ENCODE measurements at regions not wholly inside any gene's neighbourhood (a gene's known extent, or its start where the extent isn't known, plus 50 kb on each side); places are given as distances from the start of the nearest gene placed in this dataset.
A peak's percentile ranks its signal among the peaks of the same experiment; 100 is the strongest.

GRCh38 chr13:44211286-44211685 is 162.3 kb upstream of the SERP2 start:
- Histone ChIP-seq H3K4me3 (ENCODE audit: low read length in 2 of 2) (no peak overlapping the region), H3K9me3 (ENCODE audit: control insufficient read depth, low read length) (no peaks in the 10 kb centered on the region), H3K36me3 (ENCODE audit: control insufficient read depth in 1 of 2, insufficient read depth in 2 of 2, low read length in 1 of 2) (no peaks in the 10 kb centered on the region), H3K27me3 (ENCODE audit: control insufficient read depth in 1 of 2, insufficient read depth in 2 of 2, low read length in 1 of 2) (no peaks in the 10 kb centered on the region), H3K4me1 (ENCODE audit: control insufficient read depth in 1 of 2, insufficient read depth in 2 of 2, low read length in 2 of 2) (no peaks in the 10 kb centered on the region), H3K27ac (ENCODE audit: low read depth in 1 of 2, low read length in 2 of 2) (no peak overlapping the region)
- ATAC-seq (ENCODE audit: low FRiP score) (no peak), DNase-seq (no peak)
- intact Hi-C loops (cut with DNase I) = no loop called here
- WGBS, 2 donors = 77 to 86% methylated on average over 4 of the region's 4 CpGs

- 94 to 95% methylated on average over 14 of the region's 14 CpGs for WGBS, 2 donors
- DNase-seq (no peak), ATAC-seq (ENCODE audit: low FRiP score) (no peak)
- intact Hi-C loops (cut with DNase I) = no loop called here
- H3K4me3 ChIP-seq (ENCODE audit: low read length in 2 of 2) = no peak overlapping the region
- no peak overlapping the region for H3K27ac ChIP-seq (ENCODE audit: low read depth in 1 of 2, low read length in 2 of 2)
- H3K4me1 ChIP-seq (ENCODE audit: control insufficient read depth in 1 of 2, insufficient read depth in 2 of 2, low read length in 2 of 2) = no peaks in the 10 kb centered on the region
- no peaks in the 10 kb centered on the region for H3K27me3 ChIP-seq (ENCODE audit: control insufficient read depth in 1 of 2, insufficient read depth in 2 of 2, low read length in 1 of 2)
- H3K9me3 ChIP-seq (ENCODE audit: control insufficient read depth, low read length) = no peaks in the 10 kb centered on the region
- H3K36me3 ChIP-seq (ENCODE audit: control insufficient read depth in 1 of 2, insufficient read depth in 2 of 2, low read length in 1 of 2) = no peaks in the 10 kb centered on the region
Measured at GRCh38 chr13:44211704-44212346, 161.8 kb upstream of the SERP2 start.

GRCh38 chr13:44212633-44213396 is 160.8 kb upstream of the SERP2 start:
- ATAC-seq (ENCODE audit: low FRiP score) (no peak), DNase-seq (no peak)
- H3K4me1 ChIP-seq (ENCODE audit: control insufficient read depth in 1 of 2, insufficient read depth in 2 of 2, low read length in 2 of 2) = no peaks in the 10 kb centered on the region
- H3K36me3 ChIP-seq (ENCODE audit: control insufficient read depth in 1 of 2, insufficient read depth in 2 of 2, low read length in 1 of 2) = no peaks in the 10 kb centered on the region
- no peaks in the 10 kb centered on the region for H3K9me3 ChIP-seq (ENCODE audit: control insufficient read depth, low read length)
- no peak overlapping the region for H3K27ac ChIP-seq (ENCODE audit: low read depth in 1 of 2, low read length in 2 of 2)
- H3K27me3 ChIP-seq (ENCODE audit: control insufficient read depth in 1 of 2, insufficient read depth in 2 of 2, low read length in 1 of 2) = no peaks in the 10 kb centered on the region
- intact Hi-C loops (cut with DNase I) = no loop called here
- no peak overlapping the region for H3K4me3 ChIP-seq (ENCODE audit: low read length in 2 of 2)
- WGBS, 2 donors = 12 to 19% methylated on average over 9 of the region's 9 CpGs

GRCh38 chr13:44218501-44219240 is 155.0 kb upstream of the SERP2 start:
- Histone ChIP-seq H3K27me3 (ENCODE audit: control insufficient read depth in 1 of 2, insufficient read depth in 2 of 2, low read length in 1 of 2) (no peaks in the 10 kb centered on the region), H3K36me3 (ENCODE audit: control insufficient read depth in 1 of 2, insufficient read depth in 2 of 2, low read length in 1 of 2) (no peaks in the 10 kb centered on the region), H3K27ac (ENCODE audit: low read depth in 1 of 2, low read length in 2 of 2) (peak overlapping the region in 1 of 2 donors; percentile 62), H3K4me1 (ENCODE audit: control insufficient read depth in 1 of 2, insufficient read depth in 2 of 2, low read length in 2 of 2) (peaks cover 0 to 1% of the 10 kb centered on the region in 2 donors), H3K4me3 (ENCODE audit: low read length in 2 of 2) (no peak overlapping the region), H3K9me3 (ENCODE audit: control insufficient read depth, low read length) (no peaks in the 10 kb centered on the region)
- intact Hi-C loops (cut with DNase I) = no loop called here
- ATAC-seq (ENCODE audit: low FRiP score) (peak; percentile 87), DNase-seq (peak; percentile 85 to 86)
- WGBS, 2 donors = 11 to 15% methylated on average over 10 of the region's 10 CpGs

DNA sequence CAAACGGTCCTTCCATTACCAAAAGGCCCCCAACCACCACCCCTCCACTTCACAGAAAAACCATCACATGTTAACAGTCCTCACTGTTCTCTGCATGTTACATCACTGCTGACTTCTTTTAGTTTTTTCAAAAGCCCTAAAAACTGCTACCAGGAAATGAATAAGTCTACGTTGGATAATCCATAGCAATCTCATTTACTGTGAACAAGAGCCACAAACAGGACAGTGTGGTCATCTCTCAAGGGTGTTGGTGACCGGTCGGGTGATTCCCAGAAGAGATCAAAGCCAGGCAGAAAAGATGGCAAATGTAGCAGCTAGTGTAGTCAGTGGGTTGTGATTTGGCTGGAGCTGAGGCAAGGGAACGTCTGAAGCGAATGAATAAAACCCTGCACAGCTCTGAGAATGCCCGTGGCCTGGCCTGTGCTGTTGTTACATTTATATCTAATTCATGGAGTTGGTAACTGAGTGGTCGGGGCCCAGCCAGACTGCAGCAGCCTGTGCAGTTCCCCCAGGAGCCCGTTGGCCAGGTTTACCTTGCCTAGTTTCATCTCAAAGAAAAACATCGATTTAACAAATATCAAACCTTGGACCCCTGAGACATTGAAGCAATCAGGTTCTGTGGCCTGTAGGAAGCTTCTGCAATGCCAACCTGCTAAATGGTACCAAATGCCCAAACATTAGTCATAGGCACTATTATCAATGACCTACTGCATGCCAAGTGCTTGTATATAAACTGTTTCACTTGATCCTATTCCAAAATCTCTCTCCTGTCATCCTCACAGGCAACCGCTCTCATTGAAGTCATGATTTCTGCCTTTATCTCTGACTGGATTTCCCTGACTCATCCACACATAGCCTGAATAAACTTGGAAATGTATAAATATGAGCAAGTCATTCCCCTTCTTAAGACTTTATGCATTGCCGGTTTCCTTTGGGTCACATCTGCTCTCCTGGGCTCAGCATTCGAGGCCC is 153.8 kb upstream of the SERP2 start:
- no peaks in the 10 kb centered on the region for H3K36me3 ChIP-seq (ENCODE audit: control insufficient read depth in 1 of 2, insufficient read depth in 2 of 2, low read length in 1 of 2)
- H3K27ac ChIP-seq (ENCODE audit: low read depth in 1 of 2, low read length in 2 of 2) = peak overlapping the region in 1 of 2 donors; percentile 62
- H3K4me1 ChIP-seq (ENCODE audit: control insufficient read depth in 1 of 2, insufficient read depth in 2 of 2, low read length in 2 of 2) = peaks cover 1 to 4% of the 10 kb centered on the region in 2 donors
- no peaks in the 10 kb centered on the region for H3K9me3 ChIP-seq (ENCODE audit: control insufficient read depth, low read length)
- 64 to 66% methylated on average over 13 of the region's 13 CpGs for WGBS, 2 donors
- no peak for DNase-seq
- H3K27me3 ChIP-seq (ENCODE audit: control insufficient read depth in 1 of 2, insufficient read depth in 2 of 2, low read length in 1 of 2) = no peaks in the 10 kb centered on the region
- ATAC-seq (ENCODE audit: low FRiP score) = peak; percentile 33
- H3K4me3 ChIP-seq (ENCODE audit: low read length in 2 of 2) = no peak overlapping the region
- intact Hi-C loops (cut with DNase I) = loop anchor here in 1 of 2 donors (5.0 kb wide), 1 partner anchor 217 kb away; no protein-coding TSS in a partner anchor

- WGBS, 2 donors = 91 to 94% methylated on average over 3 of the region's 3 CpGs
- H3K4me3 ChIP-seq (ENCODE audit: low read length in 2 of 2) = no peak overlapping the region
- intact Hi-C loops (cut with DNase I) = loop anchor here in 1 of 2 donors (5.0 kb wide), 1 partner anchor 216 kb away; no protein-coding TSS in a partner anchor
- peaks cover 3 to 4% of the 10 kb centered on the region in 2 donors for H3K4me1 ChIP-seq (ENCODE audit: control insufficient read depth in 1 of 2, insufficient read depth in 2 of 2, low read length in 2 of 2)
- no peak for ATAC-seq (ENCODE audit: low FRiP score)
- H3K9me3 ChIP-seq (ENCODE audit: control insufficient read depth, low read length) = no peaks in the 10 kb centered on the region
- DNase-seq = no peak
- no peak overlapping the region for H3K27ac ChIP-seq (ENCODE audit: low read depth in 1 of 2, low read length in 2 of 2)
- H3K36me3 ChIP-seq (ENCODE audit: control insufficient read depth in 1 of 2, insufficient read depth in 2 of 2, low read length in 1 of 2) = no peaks in the 10 kb centered on the region
- no peaks in the 10 kb centered on the region for H3K27me3 ChIP-seq (ENCODE audit: control insufficient read depth in 1 of 2, insufficient read depth in 2 of 2, low read length in 1 of 2)
Measured at GRCh38 chr13:44220948-44221347, 152.7 kb upstream of the SERP2 start.

- H3K36me3 ChIP-seq (ENCODE audit: control insufficient read depth in 1 of 2, insufficient read depth in 2 of 2, low read length in 1 of 2) = no peaks in the 10 kb centered on the region
- no peak overlapping the region for H3K4me3 ChIP-seq (ENCODE audit: low read length in 2 of 2)
- intact Hi-C loops (cut with DNase I) = loop anchor here in 1 of 2 donors (5.0 kb wide), 1 partner anchor 216 kb away; no protein-coding TSS in a partner anchor
- WGBS, 2 donors = 95 to 96% methylated on average over 4 of the region's 4 CpGs
- DNase-seq (no peak), ATAC-seq (ENCODE audit: low FRiP score) (no peak)
- H3K9me3 ChIP-seq (ENCODE audit: control insufficient read depth, low read length) = no peaks in the 10 kb centered on the region
- H3K4me1 ChIP-seq (ENCODE audit: control insufficient read depth in 1 of 2, insufficient read depth in 2 of 2, low read length in 2 of 2) = peaks cover 3 to 4% of the 10 kb centered on the region in 2 donors
- H3K27me3 ChIP-seq (ENCODE audit: control insufficient read depth in 1 of 2, insufficient read depth in 2 of 2, low read length in 1 of 2) = no peaks in the 10 kb centered on the region
- H3K27ac ChIP-seq (ENCODE audit: low read depth in 1 of 2, low read length in 2 of 2) = no peak overlapping the region
Measured at GRCh38 chr13:44221657-44222056, 152.0 kb upstream of the SERP2 start.
